GM12878 (cell line): ENCODE measurements at regions not wholly inside any gene's neighbourhood (a gene's known extent, or its start where the extent isn't known, plus 50 kb on each side); places are given as distances from the start of the nearest gene placed in this dataset.

Experiments used
- JUND ChIP-seq: IDR thresholded peaks from 2 replicates; pipeline ENCODE4 v1.6.1; 2012; ENCODE audit warnings: low read depth, mild to moderate bottlenecking, low read length, improper control_type of control experiment, moderate library complexity
- POLR2A ChIP-seq: IDR thresholded peaks from 2 replicates; pipeline ENCODE4 v1.6.1; 2011; ENCODE audit warnings: low read depth, mild to moderate bottlenecking, low read length
- SP1 ChIP-seq: IDR thresholded peaks from one replicate; pipeline ENCODE4 v1.6.1; 2011; ENCODE audit warnings: low read depth, low read length
- SREBF2 ChIP-seq: IDR thresholded peaks from 2 replicates; pipeline ENCODE4 v1.6.1; 2012; ENCODE audit warnings: mild to moderate bottlenecking, low read length
- TF ChIP-seq, protein P1 (sequence below): IDR thresholded peaks from 2 replicates; pipeline ENCODE4 v1.6.1; 2012; ENCODE audit warnings: low read depth, low read length, improper control_type of control experiment
- TF ChIP-seq, protein P2 (sequence below): fragments of 450-650 bp; IDR thresholded peaks from 2 replicates; pipeline ENCODE4 v1.6.1; 2014; ENCODE audit warnings: mild to moderate bottlenecking

- TF ChIP-seq, protein P1, sequence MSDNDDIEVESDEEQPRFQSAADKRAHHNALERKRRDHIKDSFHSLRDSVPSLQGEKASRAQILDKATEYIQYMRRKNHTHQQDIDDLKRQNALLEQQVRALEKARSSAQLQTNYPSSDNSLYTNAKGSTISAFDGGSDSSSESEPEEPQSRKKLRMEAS, result no peak
- TF ChIP-seq, protein P2, sequence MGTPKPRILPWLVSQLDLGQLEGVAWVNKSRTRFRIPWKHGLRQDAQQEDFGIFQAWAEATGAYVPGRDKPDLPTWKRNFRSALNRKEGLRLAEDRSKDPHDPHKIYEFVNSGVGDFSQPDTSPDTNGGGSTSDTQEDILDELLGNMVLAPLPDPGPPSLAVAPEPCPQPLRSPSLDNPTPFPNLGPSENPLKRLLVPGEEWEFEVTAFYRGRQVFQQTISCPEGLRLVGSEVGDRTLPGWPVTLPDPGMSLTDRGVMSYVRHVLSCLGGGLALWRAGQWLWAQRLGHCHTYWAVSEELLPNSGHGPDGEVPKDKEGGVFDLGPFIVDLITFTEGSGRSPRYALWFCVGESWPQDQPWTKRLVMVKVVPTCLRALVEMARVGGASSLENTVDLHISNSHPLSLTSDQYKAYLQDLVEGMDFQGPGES, result no peak
- TF ChIP-seq SP1 (no peak), JUND (no peak), POLR2A (peak; percentile 68), SREBF2 (no peak)
Observed at GRCh38 chr2:64839844-64840243, 149.4 kb upstream of the SLC1A4 start.
